Lower leg skin (tissue), 4 donors: ENCODE measurements at regions not wholly inside any gene's neighbourhood (a gene's known extent, or its start where the extent isn't known, plus 50 kb on each side); places are given as distances from the start of the nearest gene placed in this dataset.
A peak's percentile ranks its signal among the peaks of the same experiment; 100 is the strongest.

ENCODE experiments used
- DNase-seq, 2 donors: peaks; one replicate each; pipeline ENCODE4 v3.0.0-alpha.2; 2019; ENCODE audit warnings: low spot score in 2 of 2
- H3K4me3 ChIP-seq: fragments of 200-600 bp; sonication (generic); 2 replicates; pipeline ENCODE4 v1.5.1; 2017; ENCODE audit warnings: mild to moderate bottlenecking, low read depth; ENCODE audit not compliant: poor library complexity, severe bottlenecking
- CTCF ChIP-seq, 3 donors: fragments of 450-650 bp; IDR thresholded peaks; one replicate each; pipeline ENCODE4 v1.5.1; 2016; ENCODE audit warnings: antibody characterized with exemption in 3 of 3, mild to moderate bottlenecking in 3 of 3, moderate library complexity in 2 of 3
- POLR2A ChIP-seq, 2 donors: fragments of 450-650 bp; IDR thresholded peaks; one replicate each; pipeline ENCODE4 v1.6.1; 2016 to 2017; ENCODE audit warnings: antibody characterized with exemption in 2 of 2, mild to moderate bottlenecking in 1 of 2, moderate library complexity in 1 of 2
- WGBS, 2 donors: methylation state at CpG; one replicate each; pipeline ENCODE4 v1.1.5; 2018; 5-methylcytosine and 5-hydroxymethylcytosine counted together
- intact Hi-C: fragments of 100-400 bp; cut with DNase I; formaldehyde crosslinking; loops from one replicate; pipeline ENCODE4 v1.15.0; 2023; ENCODE audit warnings: low total_unique reads

- DNase-seq = peak; percentile 79 to 92
- peak in 1 of 3 donors; percentile 49 for TF ChIP-seq CTCF (IDR thresholded peaks at IDR 0.05)
- no peak for TF ChIP-seq POLR2A (IDR thresholded peaks at IDR 0.05)
- 11 to 15% methylated on average over 6 of the region's 6 CpGs for WGBS, 2 donors
- H3K4me3 ChIP-seq = no peak overlapping the region
- intact Hi-C loops = no loop called here
These were observed 497.6 kb downstream of the GADD45G start for GRCh38 chr9:90102292-90102901.

- H3K4me3 ChIP-seq = no peak overlapping the region
- no peak for DNase-seq
- intact Hi-C loops = no loop called here
- TF ChIP-seq POLR2A (IDR thresholded peaks at IDR 0.05) (no peak), CTCF (IDR thresholded peaks at IDR 0.05) (no peak)
These were observed 499.0 kb downstream of the GADD45G start for GRCh38 chr9:90103771-90104170.

- intact Hi-C loops = no loop called here
- WGBS, 2 donors = 28 to 35% methylated on average over 1 of the region's 1 CpG
- TF ChIP-seq POLR2A (IDR thresholded peaks at IDR 0.05) = no peak
- TF ChIP-seq CTCF (IDR thresholded peaks at IDR 0.05) = no peak
- DNase-seq = no peak
- H3K4me3 ChIP-seq = no peak overlapping the region
These were observed 501.0 kb downstream of the GADD45G start for GRCh38 chr9:90105773-90106172.

GRCh38 chr9:90107040-90107725 lies 502.4 kb downstream of the GADD45G start:
- TF ChIP-seq CTCF (IDR thresholded peaks at IDR 0.05) (no peak), POLR2A (IDR thresholded peaks at IDR 0.05) (no peak)
- intact Hi-C loops = no loop called here
- 13 to 14% methylated on average over 4 of the region's 4 CpGs for WGBS, 2 donors
- no peak overlapping the region for H3K4me3 ChIP-seq
- peak in 1 of 2 donors; percentile 51 for DNase-seq

- 25 to 36% methylated on average over 7 of the region's 7 CpGs for WGBS, 2 donors
- no peak overlapping the region for H3K4me3 ChIP-seq
- TF ChIP-seq POLR2A (IDR thresholded peaks at IDR 0.05) (no peak), CTCF (IDR thresholded peaks at IDR 0.05) (no peak)
- DNase-seq = no peak
- intact Hi-C loops = no loop called here
These were observed 503.2 kb downstream of the GADD45G start for GRCh38 chr9:90107726-90108655.
